H9 (cell line): ENCODE measurements at regions not wholly inside any gene's neighbourhood (a gene's known extent, or its start where the extent isn't known, plus 50 kb on each side); places are given as distances from the start of the nearest gene placed in this dataset.

Experiments
- DNase-seq: peaks from one replicate; pipeline ENCODE4 v3.0.0-alpha.2; 2017
- H2AFZ ChIP-seq: one replicate; pipeline ENCODE4 v1.6.1; 2013; ENCODE audit warnings: mild to moderate bottlenecking, low read length, control low read depth, moderate library complexity
- H2AK5ac ChIP-seq: 2 replicates; pipeline ENCODE4 v1.6.1; 2013; ENCODE audit warnings: low read length, control low read depth, mixed read lengths; ENCODE audit not compliant: insufficient read length
- H2BK120ac ChIP-seq: one replicate; pipeline ENCODE4 v1.6.1; 2013; ENCODE audit warnings: low read depth, mild to moderate bottlenecking, low read length, control low read depth, inconsistent platforms; ENCODE audit not compliant: poor library complexity, severe bottlenecking
- H2BK12ac ChIP-seq: 2 replicates; pipeline ENCODE4 v1.6.1; 2013; ENCODE audit warnings: low read length, control low read depth, mixed read lengths, low read depth; ENCODE audit not compliant: insufficient read length
- H2BK15ac ChIP-seq: 2 replicates; pipeline ENCODE4 v1.6.1; 2013; ENCODE audit warnings: low read depth, low read length, control low read depth
- H2BK20ac ChIP-seq: one replicate; pipeline ENCODE4 v1.6.1; 2013; ENCODE audit warnings: low read depth, mild to moderate bottlenecking, low read length, control low read depth, inconsistent platforms; ENCODE audit not compliant: poor library complexity, severe bottlenecking
- H2BK5ac ChIP-seq: 2 replicates; pipeline ENCODE4 v1.6.1; 2013; ENCODE audit warnings: low read length, control low read depth, mixed read lengths; ENCODE audit not compliant: insufficient read length
- H3K14ac ChIP-seq: 2 replicates; pipeline ENCODE4 v1.6.1; 2013; ENCODE audit warnings: low read length, control low read depth; ENCODE audit not compliant: insufficient read depth
- H3K18ac ChIP-seq: 2 replicates; pipeline ENCODE4 v1.6.1; 2013; ENCODE audit warnings: low read depth, mild to moderate bottlenecking, mixed read lengths, low read length, control low read depth; ENCODE audit not compliant: insufficient read length
- H3K23ac ChIP-seq: 2 replicates; pipeline ENCODE4 v1.6.1; 2013; ENCODE audit warnings: low read length, control low read depth, mixed read lengths, low read depth; ENCODE audit not compliant: insufficient read length
- H3K23me2 ChIP-seq: 2 replicates; pipeline ENCODE4 v1.6.1; 2013; ENCODE audit warnings: low read depth, mild to moderate bottlenecking, mixed read lengths, low read length, control low read depth; ENCODE audit not compliant: insufficient read length, poor library complexity, severe bottlenecking
- H3K27ac ChIP-seq: 2 replicates; pipeline ENCODE4 v1.5.1; 2013; ENCODE audit warnings: low read length, control low read depth, mixed read lengths, low read depth; ENCODE audit not compliant: insufficient read length
- H3K27me3 ChIP-seq: 2 replicates; pipeline ENCODE4 v1.6.1; 2013; ENCODE audit warnings: low read length, control low read depth, inconsistent platforms; ENCODE audit not compliant: insufficient read depth
- H3K4ac ChIP-seq: 2 replicates; pipeline ENCODE4 v1.6.1; 2013; ENCODE audit warnings: low read depth, mild to moderate bottlenecking, control low read depth, inconsistent platforms, low read length, moderate library complexity
- H3K4me1 ChIP-seq: 2 replicates; pipeline ENCODE4 v1.6.1; 2013; ENCODE audit warnings: low read length, control low read depth, inconsistent platforms; ENCODE audit not compliant: insufficient read depth
- H3K4me2 ChIP-seq: 2 replicates; pipeline ENCODE4 v1.6.1; 2013; ENCODE audit warnings: low read length, control low read depth, mixed read lengths; ENCODE audit not compliant: insufficient read length, insufficient read depth
- H3K56ac ChIP-seq: 2 replicates; pipeline ENCODE4 v1.6.1; 2013; ENCODE audit warnings: low read depth, mild to moderate bottlenecking, mixed read lengths, low read length, control low read depth; ENCODE audit not compliant: insufficient read length
- H3K79me1 ChIP-seq: 2 replicates; pipeline ENCODE4 v1.6.1; 2013; ENCODE audit warnings: low read depth, mild to moderate bottlenecking, moderate library complexity, low read length, control low read depth, inconsistent platforms; ENCODE audit not compliant: insufficient read depth, poor library complexity, severe bottlenecking
- H3K79me2 ChIP-seq: 2 replicates; pipeline ENCODE4 v1.6.1; 2013; ENCODE audit warnings: low read length, control low read depth, inconsistent platforms; ENCODE audit not compliant: insufficient read depth
- H3K9ac ChIP-seq: 2 replicates; pipeline ENCODE4 v1.6.1; 2013; ENCODE audit warnings: low read length, control low read depth, mixed read lengths; ENCODE audit not compliant: insufficient read length; ENCODE audit errors: extremely low read depth
- H3K9me3 ChIP-seq: one replicate; pipeline ENCODE4 v1.6.1; 2013; ENCODE audit warnings: low read depth, low read length, inconsistent platforms; ENCODE audit not compliant: control insufficient read depth
- H3T11ph ChIP-seq: one replicate; pipeline ENCODE4 v1.6.1; 2013; ENCODE audit warnings: mild to moderate bottlenecking, low read length, control low read depth, inconsistent platforms
- H4K20me1 ChIP-seq: one replicate; pipeline ENCODE4 v1.6.1; 2013; ENCODE audit not compliant: control insufficient read depth, insufficient read length, insufficient read depth
- H4K5ac ChIP-seq: 2 replicates; pipeline ENCODE4 v1.6.1; 2013; ENCODE audit warnings: low read depth, mild to moderate bottlenecking, mixed read lengths, low read length, control low read depth; ENCODE audit not compliant: insufficient read length
- H4K8ac ChIP-seq: replicated peaks from 2 replicates; pipeline ENCODE4 v1.6.1; 2013; ENCODE audit warnings: low read length, control low read depth, mixed read lengths, low read depth; ENCODE audit not compliant: insufficient read length
- H4K91ac ChIP-seq: 2 replicates; pipeline ENCODE4 v1.6.1; 2013; ENCODE audit warnings: low read depth, mild to moderate bottlenecking, moderate library complexity, mixed read lengths, low read length, control low read depth; ENCODE audit not compliant: insufficient read length
- H3K27ac Mint-ChIP-seq, 3 experiments: 2 replicates in 2 of 3; 3 replicates in 1 of 3; pipeline ENCODE4 v1.8.0; 2020 to 2021; ENCODE audit warnings: mixed read lengths in 3 of 3, mild to moderate bottlenecking in 1 of 3, moderate library complexity in 1 of 3
- H3K27me3 Mint-ChIP-seq: 2 replicates; pipeline ENCODE4 v1.8.0; 2021; ENCODE audit warnings: low read depth, mild to moderate bottlenecking, moderate library complexity, mixed read lengths
- H3K36me3 Mint-ChIP-seq, 3 experiments: 2 replicates in 2 of 3; 3 replicates in 1 of 3; pipeline ENCODE4 v1.8.0; 2020 to 2021; ENCODE audit warnings: low read depth in 3 of 3, mixed read lengths in 3 of 3; ENCODE audit not compliant: insufficient read depth in 1 of 3
- H3K4me1 Mint-ChIP-seq, 2 experiments: 2 replicates each; pipeline ENCODE4 v1.8.0; 2020; ENCODE audit warnings: mixed read lengths in 2 of 2
- H3K4me3 Mint-ChIP-seq, 2 experiments: 2 replicates in 1 of 2; 3 replicates in 1 of 2; pipeline ENCODE4 v1.8.0; 2020 to 2021; ENCODE audit warnings: mild to moderate bottlenecking in 2 of 2, mixed read lengths in 2 of 2, moderate library complexity in 1 of 2
- H3K9me3 Mint-ChIP-seq, 2 experiments: 2 replicates in 1 of 2; 3 replicates in 1 of 2; pipeline ENCODE4 v1.8.0; 2020; ENCODE audit warnings: mild to moderate bottlenecking in 2 of 2, mixed read lengths in 2 of 2, moderate library complexity in 1 of 2
- CTCF ChIP-seq: fragments of 200-600 bp; sonication (generic); conservative IDR thresholded peaks from 3 replicates; pipeline ENCODE4 v1.8.0; 2021; ENCODE audit warnings: antibody characterized with exemption, mild to moderate bottlenecking
- WGBS: extraction: QIAGEN DNeasy Blood & Tissue Kit; methylation state at CpG from one replicate; pipeline ENCODE4 v1.1.7; 2013; ENCODE audit warnings: missing lambda C conversion rate, low lambda C conversion rate, mixed read lengths; ENCODE audit not compliant: insufficient read length; ENCODE audit errors: extremely low coverage; 5-methylcytosine and 5-hydroxymethylcytosine counted together

- no peak overlapping the region for H4K8ac ChIP-seq
- no peak overlapping the region for H3K9ac ChIP-seq
- H4K91ac ChIP-seq, result no peak overlapping the region
- H3K4ac ChIP-seq, result no peak overlapping the region
- H2AFZ ChIP-seq, result no peak overlapping the region
- TF ChIP-seq CTCF, result no peak
- no peaks in the 10 kb centered on the region for H3K9me3 ChIP-seq
- no peaks in the 10 kb centered on the region for H3K23me2 ChIP-seq
- H3K4me1 ChIP-seq, result peaks cover 12% of the 10 kb centered on the region
- no peak overlapping the region for H3K56ac ChIP-seq
- no peak overlapping the region for H4K5ac ChIP-seq
- H2BK20ac ChIP-seq, result no peak overlapping the region
- no peaks in the 10 kb centered on the region for H4K20me1 ChIP-seq
- no peak overlapping the region for H2BK5ac ChIP-seq
- Mint-ChIP-seq H3K27ac (peak overlapping the region in 2 of 3 experiments; percentile 25; a peak in 1 of 7 replicates), H3K27me3 (no peaks in the 10 kb centered on the region), H3K9me3 (no peaks in the 10 kb centered on the region), H3K4me3 (no peak overlapping the region), H3K36me3 (peaks cover 0 to 16% (median 4%) of the 10 kb centered on the region in 3 experiments; a peak in 2 of 7 replicates), H3K4me1 (peaks cover 42 to 46% of the 10 kb centered on the region in 2 experiments)
- H3T11ph ChIP-seq, result no peak overlapping the region
- no peak overlapping the region for H3K27ac ChIP-seq
- no peak overlapping the region for H3K14ac ChIP-seq
- H2BK15ac ChIP-seq, result no peak overlapping the region
- WGBS, result no CpG with 5 or more reads among the region's 5 CpGs
- H3K79me1 ChIP-seq, result no peaks in the 10 kb centered on the region
- no peak overlapping the region for H2AK5ac ChIP-seq
- H3K4me2 ChIP-seq, result no peak overlapping the region
- H2BK120ac ChIP-seq, result no peak overlapping the region
- no peak overlapping the region for H3K18ac ChIP-seq
- no peaks in the 10 kb centered on the region for H3K79me2 ChIP-seq
- no peak overlapping the region for H3K23ac ChIP-seq
- no peak for DNase-seq
- no peaks in the 10 kb centered on the region for H3K27me3 ChIP-seq
- H2BK12ac ChIP-seq, result no peak overlapping the region
Observed at GRCh38 chr9:2286825-2287455, 271.8 kb downstream of the SMARCA2 start.
